DMS153 (cell line): ENCODE measurements at regions not wholly inside any gene's neighbourhood (a gene's known extent, or its start where the extent isn't known, plus 50 kb on each side); places are given as distances from the start of the nearest gene placed in this dataset.
"Not testable (repeated sequence)": the region's sequence is repeated elsewhere in the genome, so short reads cannot be mapped to it uniquely, and the experiment has no call there.

Source experiments
- DNase-seq: peaks from one replicate; lab custom pipeline; 2025; lab: John Stamatoyannopoulos, UW

GRCh38 chr6:104676679-104677078 lies 183.0 kb downstream of the HACE1 start:
- not testable (repeated sequence) for DNase-seq

- DNase-seq, result not testable (repeated sequence)
Measured at GRCh38 chr6:104675161-104675560, 184.6 kb downstream of the HACE1 start.

GRCh38 chr6:104673078-104673477 lies 186.6 kb downstream of the HACE1 start:
- DNase-seq, result not testable (repeated sequence)

- DNase-seq, result not testable (repeated sequence)
Measured at GRCh38 chr6:104671591-104671891, 188.2 kb downstream of the HACE1 start.

- DNase-seq, result not testable (repeated sequence)
Measured at GRCh38 chr6:104670834-104671590, 188.7 kb downstream of the HACE1 start.

- no peak for DNase-seq
Measured at GRCh38 chr6:104669483-104669882, 190.2 kb downstream of the HACE1 start.

- DNase-seq, result no peak
Measured at GRCh38 chr6:104656235-104656634, 203.5 kb downstream of the HACE1 start.

- no peak for DNase-seq
Measured at GRCh38 chr6:104653781-104654180, 205.9 kb downstream of the HACE1 start.

GRCh38 chr6:104648347-104648746 lies 211.4 kb downstream of the HACE1 start:
- DNase-seq, result no peak

- DNase-seq, result no peak
Measured at GRCh38 chr6:104644848-104645247, 214.9 kb downstream of the HACE1 start.

GRCh38 chr6:104642871-104643270 lies 216.8 kb downstream of the HACE1 start:
- no peak for DNase-seq

- DNase-seq, result no peak
Measured at GRCh38 chr6:104640761-104641160, 219.0 kb downstream of the HACE1 start.

- no peak for DNase-seq
Measured at GRCh38 chr6:104640150-104640700, 219.5 kb downstream of the HACE1 start.

GRCh38 chr6:104639668-104640067 lies 220.1 kb downstream of the HACE1 start:
- no peak for DNase-seq

- DNase-seq, result no peak
Measured at GRCh38 chr6:104638841-104639290, 220.9 kb downstream of the HACE1 start.

- no peak for DNase-seq
Measured at GRCh38 chr6:104633125-104633524, 226.6 kb downstream of the HACE1 start.

- DNase-seq, result no peak
Measured at GRCh38 chr6:104632588-104632987, 227.1 kb downstream of the HACE1 start.

GRCh38 chr6:104630955-104631354 lies 228.8 kb downstream of the HACE1 start:
- DNase-seq, result no peak

- no peak for DNase-seq
Measured at GRCh38 chr6:104630522-104630921, 229.2 kb downstream of the HACE1 start.

GRCh38 chr6:104629826-104630225 lies 229.9 kb downstream of the HACE1 start:
- DNase-seq, result no peak

- no peak for DNase-seq
Measured at GRCh38 chr6:104625536-104625935, 234.2 kb downstream of the HACE1 start.

GRCh38 chr6:104623052-104623690 lies 236.5 kb downstream of the HACE1 start:
- DNase-seq, result no peak

GRCh38 chr6:104621396-104621795 lies 238.3 kb downstream of the HACE1 start:
- no peak for DNase-seq
